ENCODE measurements at regions not wholly inside any gene's neighbourhood (a gene's known extent, or its start where the extent isn't known, plus 50 kb on each side); places are given as distances from the start of the nearest gene placed in this dataset.

GRCh38 chr4:182042945-182043344, 200.3 kb upstream of the TENM3 start:
- no peaks in the 10 kb centered on the region for H4K20me1 ChIP-seq (ENCODE audit: insufficient read depth, low read length)
- no peaks in the 10 kb centered on the region for H3K9me1 ChIP-seq (ENCODE audit: insufficient read depth, low read length)
- no peak overlapping the region for H3K4me2 ChIP-seq (ENCODE audit: low read depth, low read length)
- BruUV-seq (replicated peaks) = no TSS peak
- H2BK15ac ChIP-seq (ENCODE audit: low read depth, low read length) = no peak overlapping the region
- H3K4ac ChIP-seq (ENCODE audit: low read depth, low read length) = no peak overlapping the region
- CTCF ChIA-PET = no interaction called here
- H2AFZ ChIP-seq (replicated peaks; ENCODE audit: low read length, poor library complexity) = no peak overlapping the region
- no peak overlapping the region for H4K5ac ChIP-seq (ENCODE audit: low read depth, low read length)
- no peak overlapping the region for H3K27ac ChIP-seq (ENCODE audit: insufficient read depth, low read length)
- no peak overlapping the region for H2AK5ac ChIP-seq (ENCODE audit: low read depth, low read length)
- H3K9me3 ChIP-seq (ENCODE audit: control insufficient read depth, insufficient read depth, low read length) = no peaks in the 10 kb centered on the region
- in situ Hi-C loops (cut with MboI; ENCODE audit: low sequenced_read_pairs) (no loop called here), intact Hi-C loops (cut with micrococcal nuclease) (no loop called here), dilution Hi-C loops (cut with HindIII; ENCODE audit: low sequenced_read_pairs, unreplicated experiment) (no loop called here)
- no peak overlapping the region for H3K56ac ChIP-seq (ENCODE audit: extremely low read depth, insufficient read depth, low read length)
- H3K79me1 ChIP-seq (ENCODE audit: low read depth in 1 of 2, low read length in 2 of 2) = no peaks in the 10 kb centered on the region
- TF ChIP-seq SMC3 (IDR thresholded peaks at IDR 0.05; ENCODE audit: low read depth, low read length) (no peak), FOS (IDR thresholded peaks at IDR 0.05; ENCODE audit: low read depth, low read length) (no peak), RAD21 (IDR thresholded peaks at IDR 0.05; ENCODE audit: low read length) (no peak), POLR2A (IDR thresholded peaks at IDR 0.05; ENCODE audit: low read depth, low read length) (no peak), MAFK (IDR thresholded peaks at IDR 0.05; ENCODE audit: low read depth, low read length) (no peak), USF2 (IDR thresholded peaks at IDR 0.05; ENCODE audit: low read depth, low read length) (no peak), MAZ (IDR thresholded peaks at IDR 0.05; ENCODE audit: borderline replicate concordance, low read depth, low read length) (no peak), CEBPB (IDR thresholded peaks at IDR 0.05; ENCODE audit: low read depth, low read length) (no peak)
- H2BK5ac ChIP-seq (ENCODE audit: low read depth, low read length, poor library complexity, severe bottlenecking) = no peak overlapping the region
- H4K8ac ChIP-seq (ENCODE audit: low read depth in 2 of 2, low read length in 2 of 2) = no peak overlapping the region
- no peaks in the 10 kb centered on the region for H3K27me3 ChIP-seq (ENCODE audit: control insufficient read depth, insufficient read depth, low read length)
- H2BK20ac ChIP-seq (ENCODE audit: low read depth, low read length) = no peak overlapping the region
- DNase-seq (no peak), ATAC-seq (ENCODE audit: low read depth) (no peak)
- H3K18ac ChIP-seq (ENCODE audit: low read depth, low read length) = no peak overlapping the region
- 100% methylated on average over 1 of the region's 8 CpGs; no CpG with 5 or more reads in 1 of the 2 experiments for WGBS, 2 experiments (ENCODE audit: extremely low coverage in 2 of 2, insufficient read length in 1 of 2)
- H3K36me3 ChIP-seq (ENCODE audit: control insufficient read depth, insufficient read depth, low read length) = no peaks in the 10 kb centered on the region
- POLR2A ChIA-PET (ENCODE audit: unreplicated experiment) = no interaction called here
- H2AK9ac ChIP-seq (replicated peaks; ENCODE audit: low read depth, low read length, poor library complexity) = no peak overlapping the region
- H3K23ac ChIP-seq (ENCODE audit: low read depth, low read length) = no peak overlapping the region
- H2BK120ac ChIP-seq (ENCODE audit: low read depth, low read length) = no peak overlapping the region
- no peak overlapping the region for H3K9ac ChIP-seq (ENCODE audit: low read depth, low read length)
- no peaks in the 10 kb centered on the region for H3K4me1 ChIP-seq (ENCODE audit: control insufficient read depth, insufficient read depth, low read length)
- no peak overlapping the region for H3K4me3 ChIP-seq (ENCODE audit: insufficient read depth, low read depth, low read length)
- no peak overlapping the region for H4K91ac ChIP-seq (ENCODE audit: insufficient read depth, low read depth, low read length)
- H3K14ac ChIP-seq (replicated peaks; ENCODE audit: low read depth, low read length) = no peak overlapping the region

Measured in IMR-90 (cell line).